ENCODE measurements at regions not wholly inside any gene's neighbourhood (a gene's known extent, or its start where the extent isn't known, plus 50 kb on each side); places are given as distances from the start of the nearest gene placed in this dataset.

- no peak for ATAC-seq (replicated peaks in 1 of 2)
- Mint-ChIP-seq H3K4me1 (ENCODE audit: low read depth) (no peaks in the 10 kb centered on the region), H3K27me3 (ENCODE audit: low read depth) (no peaks in the 10 kb centered on the region), H3K27ac (no peak overlapping the region), H3K9me3 (peaks cover 0 to 5% of the 10 kb centered on the region in 2 donors), H3K36me3 (ENCODE audit: insufficient read depth in 2 of 2) (no peaks in the 10 kb centered on the region), H3K4me3 (no peak overlapping the region)
- DNase-seq, result no peak
Measured at GRCh38 chr4:152044331-152045036, 283.7 kb upstream of the GATB start.

- H3K4me1 Mint-ChIP-seq (ENCODE audit: low read depth), result no peaks in the 10 kb centered on the region
- no peak overlapping the region for H3K4me3 Mint-ChIP-seq
- no peaks in the 10 kb centered on the region for H3K27me3 Mint-ChIP-seq (ENCODE audit: low read depth)
- H3K9me3 Mint-ChIP-seq, result peaks cover 0 to 4% of the 10 kb centered on the region in 2 donors
- H3K36me3 Mint-ChIP-seq (ENCODE audit: insufficient read depth in 2 of 2), result no peaks in the 10 kb centered on the region
- no peak for DNase-seq
- no peak for ATAC-seq (replicated peaks in 1 of 2)
- H3K27ac Mint-ChIP-seq, result no peak overlapping the region
Measured at GRCh38 chr4:152041295-152041694, 280.5 kb upstream of the GATB start.

- H3K4me1 Mint-ChIP-seq (ENCODE audit: low read depth), result no peaks in the 10 kb centered on the region
- H3K36me3 Mint-ChIP-seq (ENCODE audit: insufficient read depth in 2 of 2), result no peaks in the 10 kb centered on the region
- no peaks in the 10 kb centered on the region for H3K27me3 Mint-ChIP-seq (ENCODE audit: low read depth)
- H3K9me3 Mint-ChIP-seq, result peaks cover 0 to 4% of the 10 kb centered on the region in 2 donors
- no peak overlapping the region for H3K27ac Mint-ChIP-seq
- ATAC-seq (replicated peaks in 1 of 2) (no peak), DNase-seq (no peak)
- H3K4me3 Mint-ChIP-seq, result no peak overlapping the region
Measured at GRCh38 chr4:152039691-152040090, 278.9 kb upstream of the GATB start.

- no peaks in the 10 kb centered on the region for H3K4me1 Mint-ChIP-seq (ENCODE audit: low read depth)
Measured at GRCh38 chr4:152039023-152039481, 278.2 kb upstream of the GATB start.

GRCh38 chr4:152038238-152038637, 277.4 kb upstream of the GATB start:
- ATAC-seq (replicated peaks in 1 of 2) (no peak), DNase-seq (no peak)
- Mint-ChIP-seq H3K27ac (no peak overlapping the region), H3K36me3 (ENCODE audit: insufficient read depth in 2 of 2) (no peaks in the 10 kb centered on the region), H3K4me1 (ENCODE audit: low read depth) (no peaks in the 10 kb centered on the region), H3K4me3 (no peak overlapping the region), H3K9me3 (no peaks in the 10 kb centered on the region), H3K27me3 (ENCODE audit: low read depth) (no peaks in the 10 kb centered on the region)

More at GRCh38 chr4:152039023-152039481, 278.2 kb upstream of the GATB start:
- Mint-ChIP-seq H3K27me3 (ENCODE audit: low read depth) (no peaks in the 10 kb centered on the region), H3K9me3 (peaks cover 0 to 3% of the 10 kb centered on the region in 2 donors), H3K27ac (no peak overlapping the region), H3K4me3 (no peak overlapping the region), H3K36me3 (ENCODE audit: insufficient read depth in 2 of 2) (no peaks in the 10 kb centered on the region)
- DNase-seq (no peak), ATAC-seq (replicated peaks in 1 of 2) (no peak)

- Mint-ChIP-seq H3K9me3 (no peaks in the 10 kb centered on the region), H3K4me3 (no peak overlapping the region), H3K27ac (no peak overlapping the region), H3K36me3 (ENCODE audit: insufficient read depth in 2 of 2) (no peaks in the 10 kb centered on the region), H3K4me1 (ENCODE audit: low read depth) (no peaks in the 10 kb centered on the region), H3K27me3 (ENCODE audit: low read depth) (no peaks in the 10 kb centered on the region)
- ATAC-seq (replicated peaks in 1 of 2), result no peak
- DNase-seq, result no peak
Measured at GRCh38 chr4:152037435-152037834, 276.6 kb upstream of the GATB start.

GRCh38 chr4:152033621-152034020, 272.8 kb upstream of the GATB start:
- no peak for DNase-seq
- H3K4me1 Mint-ChIP-seq (ENCODE audit: low read depth), result no peaks in the 10 kb centered on the region
- no peaks in the 10 kb centered on the region for H3K27me3 Mint-ChIP-seq (ENCODE audit: low read depth)
- no peaks in the 10 kb centered on the region for H3K36me3 Mint-ChIP-seq (ENCODE audit: insufficient read depth in 2 of 2)
- H3K9me3 Mint-ChIP-seq, result peaks cover 0 to 1% of the 10 kb centered on the region in 2 donors
- no peak overlapping the region for H3K4me3 Mint-ChIP-seq
- no peak overlapping the region for H3K27ac Mint-ChIP-seq
- ATAC-seq (replicated peaks in 1 of 2), result no peak

- H3K27me3 Mint-ChIP-seq (ENCODE audit: low read depth), result no peaks in the 10 kb centered on the region
- no peaks in the 10 kb centered on the region for H3K4me1 Mint-ChIP-seq (ENCODE audit: low read depth)
- DNase-seq (no peak), ATAC-seq (replicated peaks in 1 of 2) (no peak)
- no peak overlapping the region for H3K4me3 Mint-ChIP-seq
- no peak overlapping the region for H3K27ac Mint-ChIP-seq
- H3K36me3 Mint-ChIP-seq (ENCODE audit: insufficient read depth in 2 of 2), result no peaks in the 10 kb centered on the region
- H3K9me3 Mint-ChIP-seq, result peaks cover 0 to 3% of the 10 kb centered on the region in 2 donors
Measured at GRCh38 chr4:152032722-152033131, 271.9 kb upstream of the GATB start.

GRCh38 chr4:152029631-152030030, 268.8 kb upstream of the GATB start:
- no peak for ATAC-seq (replicated peaks in 1 of 2)
- H3K27ac Mint-ChIP-seq, result no peak overlapping the region
- peaks cover 0 to 3% of the 10 kb centered on the region in 2 donors for H3K9me3 Mint-ChIP-seq

GRCh38 chr4:152028131-152028530, 267.3 kb upstream of the GATB start:
- Mint-ChIP-seq H3K27ac (no peak overlapping the region), H3K4me3 (no peak overlapping the region), H3K27me3 (ENCODE audit: low read depth) (no peaks in the 10 kb centered on the region), H3K9me3 (peaks cover 0 to 3% of the 10 kb centered on the region in 2 donors), H3K4me1 (ENCODE audit: low read depth) (no peaks in the 10 kb centered on the region), H3K36me3 (ENCODE audit: insufficient read depth in 2 of 2) (no peaks in the 10 kb centered on the region)
- DNase-seq (no peak), ATAC-seq (replicated peaks in 1 of 2) (no peak)

More at GRCh38 chr4:152029631-152030030, 268.8 kb upstream of the GATB start:
- Mint-ChIP-seq H3K27me3 (ENCODE audit: low read depth) (no peaks in the 10 kb centered on the region), H3K36me3 (ENCODE audit: insufficient read depth in 2 of 2) (no peaks in the 10 kb centered on the region), H3K4me1 (ENCODE audit: low read depth) (no peaks in the 10 kb centered on the region), H3K4me3 (no peak overlapping the region)
- DNase-seq, result no peak

- Mint-ChIP-seq H3K4me3 (no peak overlapping the region), H3K27ac (no peak overlapping the region), H3K36me3 (ENCODE audit: insufficient read depth in 2 of 2) (no peaks in the 10 kb centered on the region), H3K9me3 (peaks cover 0 to 3% of the 10 kb centered on the region in 2 donors), H3K4me1 (ENCODE audit: low read depth) (no peaks in the 10 kb centered on the region), H3K27me3 (ENCODE audit: low read depth) (no peaks in the 10 kb centered on the region)
- ATAC-seq (replicated peaks in 1 of 2) (no peak), DNase-seq (no peak)
Measured at GRCh38 chr4:152024881-152025280, 264.1 kb upstream of the GATB start.

GRCh38 chr4:152023674-152024073, 262.9 kb upstream of the GATB start:
- DNase-seq (no peak), ATAC-seq (replicated peaks in 1 of 2) (no peak)
- peaks cover 0 to 2% of the 10 kb centered on the region in 2 donors for H3K9me3 Mint-ChIP-seq
- no peak overlapping the region for H3K4me3 Mint-ChIP-seq
- H3K27me3 Mint-ChIP-seq (ENCODE audit: low read depth), result no peaks in the 10 kb centered on the region
- no peaks in the 10 kb centered on the region for H3K36me3 Mint-ChIP-seq (ENCODE audit: insufficient read depth in 2 of 2)
- H3K27ac Mint-ChIP-seq, result no peak overlapping the region
- H3K4me1 Mint-ChIP-seq (ENCODE audit: low read depth), result no peaks in the 10 kb centered on the region

- no peak overlapping the region for H3K4me3 Mint-ChIP-seq
- no peak for DNase-seq
- no peaks in the 10 kb centered on the region for H3K27me3 Mint-ChIP-seq (ENCODE audit: low read depth)
- H3K27ac Mint-ChIP-seq, result no peak overlapping the region
- H3K9me3 Mint-ChIP-seq, result no peaks in the 10 kb centered on the region
- no peak for ATAC-seq (replicated peaks in 1 of 2)
- H3K4me1 Mint-ChIP-seq (ENCODE audit: low read depth), result no peaks in the 10 kb centered on the region
- no peaks in the 10 kb centered on the region for H3K36me3 Mint-ChIP-seq (ENCODE audit: insufficient read depth in 2 of 2)
Measured at GRCh38 chr4:152022543-152022942, 261.7 kb upstream of the GATB start.
